Fibroblast of lung (primary cell): ENCODE measurements at regions not wholly inside any gene's neighbourhood (a gene's known extent, or its start where the extent isn't known, plus 50 kb on each side); places are given as distances from the start of the nearest gene placed in this dataset.

Source experiments
- EZH2 ChIP-seq: IDR thresholded peaks from 2 replicates; pipeline ENCODE4 v1.5.1; 2012; ENCODE audit warnings: low read length, control low read depth, mild to moderate bottlenecking; ENCODE audit errors: missing control alignments
- TF ChIP-seq, protein P1 (sequence below), 2 donors: IDR thresholded peaks in 1 of 2; conservative IDR thresholded peaks in 1 of 2; 1 replicate in 1 of 2; 2 replicates in 1 of 2; pipeline ENCODE4 v1.5.1; 2011 to 2012; ENCODE audit warnings: low read length in 2 of 2, control low read depth in 1 of 2, inconsistent platforms in 1 of 2, low read depth in 1 of 2, mild to moderate bottlenecking in 1 of 2

DNA sequence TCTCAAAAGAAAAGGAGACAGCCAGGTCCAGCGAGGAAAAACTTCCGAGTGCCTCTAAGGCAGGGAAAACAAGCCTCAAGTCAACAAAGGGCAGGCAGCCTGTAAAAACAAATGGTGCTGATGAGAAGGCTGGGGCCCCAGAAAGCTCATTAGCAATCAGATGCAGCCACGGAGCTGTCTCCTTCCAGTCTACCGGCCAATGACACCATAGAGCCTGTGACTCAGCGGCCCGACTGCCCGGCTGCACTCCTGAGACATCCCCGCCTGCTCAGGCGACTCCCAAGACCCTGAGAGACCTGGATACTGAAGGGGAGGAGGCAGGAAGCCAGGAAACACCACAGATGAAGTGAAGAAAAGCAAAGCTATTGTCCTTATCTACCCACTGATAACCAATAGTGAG, 120.1 kb upstream of the HDDC2 start:
- TF ChIP-seq, protein P1, sequence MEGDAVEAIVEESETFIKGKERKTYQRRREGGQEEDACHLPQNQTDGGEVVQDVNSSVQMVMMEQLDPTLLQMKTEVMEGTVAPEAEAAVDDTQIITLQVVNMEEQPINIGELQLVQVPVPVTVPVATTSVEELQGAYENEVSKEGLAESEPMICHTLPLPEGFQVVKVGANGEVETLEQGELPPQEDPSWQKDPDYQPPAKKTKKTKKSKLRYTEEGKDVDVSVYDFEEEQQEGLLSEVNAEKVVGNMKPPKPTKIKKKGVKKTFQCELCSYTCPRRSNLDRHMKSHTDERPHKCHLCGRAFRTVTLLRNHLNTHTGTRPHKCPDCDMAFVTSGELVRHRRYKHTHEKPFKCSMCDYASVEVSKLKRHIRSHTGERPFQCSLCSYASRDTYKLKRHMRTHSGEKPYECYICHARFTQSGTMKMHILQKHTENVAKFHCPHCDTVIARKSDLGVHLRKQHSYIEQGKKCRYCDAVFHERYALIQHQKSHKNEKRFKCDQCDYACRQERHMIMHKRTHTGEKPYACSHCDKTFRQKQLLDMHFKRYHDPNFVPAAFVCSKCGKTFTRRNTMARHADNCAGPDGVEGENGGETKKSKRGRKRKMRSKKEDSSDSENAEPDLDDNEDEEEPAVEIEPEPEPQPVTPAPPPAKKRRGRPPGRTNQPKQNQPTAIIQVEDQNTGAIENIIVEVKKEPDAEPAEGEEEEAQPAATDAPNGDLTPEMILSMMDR (conservative IDR thresholded peaks at IDR 0.05 in 1 of 2, IDR thresholded peaks at IDR 0.05 in 1 of 2; ENCODE audit: low read depth in 1 of 2, low read length in 2 of 2): no peak
- TF ChIP-seq EZH2: no peak
